Cardiac muscle cell (in vitro differentiated cells and primary cell): ENCODE measurements at regions not wholly inside any gene's neighbourhood (a gene's known extent, or its start where the extent isn't known, plus 50 kb on each side); places are given as distances from the start of the nearest gene placed in this dataset.
A peak's percentile ranks its signal among the peaks of the same experiment; 100 is the strongest.

ENCODE experiments used
- DNase-seq, 2 donors: peaks; one replicate each; pipeline versions ENCODE4 v3.0.0 to v3.0.0-alpha.2; 2010 to 2017; ENCODE audit warnings: low read depth in 1 of 2, low spot score in 1 of 2
- H3K27ac ChIP-seq: fragments of 200-600 bp; sonication (generic); 2 replicates; pipeline ENCODE4 v1.5.1; 2016
- H3K27me3 ChIP-seq: fragments of 200-600 bp; sonication (generic); 2 replicates; pipeline ENCODE4 v1.6.0; 2016; ENCODE audit warnings: control low read depth
- H3K36me3 ChIP-seq: fragments of 200-600 bp; sonication (generic); 2 replicates; pipeline ENCODE4 v1.5.1; 2016; ENCODE audit warnings: control low read depth
- H3K4me1 ChIP-seq: fragments of 200-600 bp; sonication (generic); 2 replicates; pipeline ENCODE4 v1.8.1; 2017; ENCODE audit warnings: low read depth, mild to moderate bottlenecking, mixed run types
- H3K4me3 ChIP-seq: fragments of 200-600 bp; sonication (generic); 2 replicates; pipeline ENCODE4 v1.5.1; 2016; ENCODE audit warnings: mild to moderate bottlenecking
- H3K9me3 ChIP-seq: fragments of 200-600 bp; sonication (generic); 2 replicates; pipeline ENCODE4 v1.5.1; 2017; ENCODE audit warnings: low read depth, mild to moderate bottlenecking, control low read depth
- TF ChIP-seq, protein P1 (sequence below): IDR thresholded peaks from 2 replicates; pipeline ENCODE4 v1.5.1; 2012; ENCODE audit warnings: low read depth, mild to moderate bottlenecking, low read length

DNA sequence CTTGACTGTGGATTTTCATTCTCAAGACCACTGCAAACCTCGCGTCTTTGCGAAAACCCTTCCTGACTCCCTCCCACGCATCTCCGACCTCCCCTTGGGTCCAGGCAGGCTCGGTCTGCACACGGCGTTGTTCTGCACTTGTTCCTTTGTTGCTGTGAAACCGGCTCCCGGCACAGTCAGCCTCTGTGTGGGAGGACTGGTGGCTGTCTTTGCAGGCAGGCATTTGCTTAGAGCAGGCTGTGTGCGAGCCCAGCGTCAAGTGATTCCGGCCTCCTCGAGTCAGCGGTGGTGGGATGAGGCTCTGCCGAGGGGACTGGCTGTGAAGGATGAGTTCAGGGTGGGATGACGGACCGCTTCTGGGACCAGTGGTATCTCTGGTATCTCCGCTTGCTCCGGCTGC lies 102.6 kb upstream of the ROPN1 start:
- H3K27me3 ChIP-seq, result peaks cover 40% of the 10 kb centered on the region
- no peaks in the 10 kb centered on the region for H3K36me3 ChIP-seq
- H3K4me3 ChIP-seq, result no peak overlapping the region
- H3K27ac ChIP-seq, result no peak overlapping the region
- no peaks in the 10 kb centered on the region for H3K9me3 ChIP-seq
- TF ChIP-seq, protein P1, sequence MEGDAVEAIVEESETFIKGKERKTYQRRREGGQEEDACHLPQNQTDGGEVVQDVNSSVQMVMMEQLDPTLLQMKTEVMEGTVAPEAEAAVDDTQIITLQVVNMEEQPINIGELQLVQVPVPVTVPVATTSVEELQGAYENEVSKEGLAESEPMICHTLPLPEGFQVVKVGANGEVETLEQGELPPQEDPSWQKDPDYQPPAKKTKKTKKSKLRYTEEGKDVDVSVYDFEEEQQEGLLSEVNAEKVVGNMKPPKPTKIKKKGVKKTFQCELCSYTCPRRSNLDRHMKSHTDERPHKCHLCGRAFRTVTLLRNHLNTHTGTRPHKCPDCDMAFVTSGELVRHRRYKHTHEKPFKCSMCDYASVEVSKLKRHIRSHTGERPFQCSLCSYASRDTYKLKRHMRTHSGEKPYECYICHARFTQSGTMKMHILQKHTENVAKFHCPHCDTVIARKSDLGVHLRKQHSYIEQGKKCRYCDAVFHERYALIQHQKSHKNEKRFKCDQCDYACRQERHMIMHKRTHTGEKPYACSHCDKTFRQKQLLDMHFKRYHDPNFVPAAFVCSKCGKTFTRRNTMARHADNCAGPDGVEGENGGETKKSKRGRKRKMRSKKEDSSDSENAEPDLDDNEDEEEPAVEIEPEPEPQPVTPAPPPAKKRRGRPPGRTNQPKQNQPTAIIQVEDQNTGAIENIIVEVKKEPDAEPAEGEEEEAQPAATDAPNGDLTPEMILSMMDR, result no peak
- DNase-seq, result peak in 1 of 2 donors; percentile 4
- no peaks in the 10 kb centered on the region for H3K4me1 ChIP-seq

DNA sequence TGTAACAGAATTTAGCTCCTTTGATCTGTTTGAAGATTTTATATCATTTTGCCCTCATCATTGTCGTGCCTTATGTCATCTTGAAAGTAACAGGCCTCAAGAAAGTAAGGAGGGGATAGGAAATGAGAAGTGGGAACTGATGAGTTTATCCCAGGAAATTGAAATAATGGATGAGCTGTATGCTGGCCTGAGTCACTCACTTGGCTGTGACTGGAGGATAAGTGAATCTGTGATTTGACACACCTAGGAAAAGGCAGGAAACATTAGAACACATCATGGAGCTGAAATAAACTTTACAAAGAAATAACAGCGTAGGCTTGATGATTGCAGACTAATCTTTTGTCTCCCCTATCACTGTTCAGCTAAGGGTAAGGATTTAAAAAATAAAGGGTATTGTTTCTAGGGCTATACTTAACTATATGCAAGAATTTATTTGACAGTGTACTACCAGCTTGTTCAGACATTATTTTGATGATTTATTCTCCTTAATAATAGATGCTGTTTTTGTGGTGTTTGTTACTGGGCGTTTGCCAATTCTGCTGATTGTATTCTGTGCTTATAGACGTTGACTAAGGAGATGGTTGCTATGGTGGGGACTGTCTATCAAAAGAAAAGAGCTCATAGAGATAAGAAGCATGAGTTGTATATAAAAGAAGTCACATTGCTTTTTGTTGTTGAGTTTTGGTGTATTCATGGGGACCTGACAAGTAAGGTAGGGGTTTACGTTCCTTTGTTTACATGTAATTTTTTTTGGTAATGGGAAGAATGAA lies 105.6 kb upstream of the ROPN1 start:
- Histone ChIP-seq H3K36me3 (no peaks in the 10 kb centered on the region), H3K27me3 (peaks cover 57% of the 10 kb centered on the region), H3K9me3 (no peaks in the 10 kb centered on the region), H3K4me3 (no peak overlapping the region), H3K4me1 (no peaks in the 10 kb centered on the region), H3K27ac (no peak overlapping the region)
- DNase-seq, result no peak
- TF ChIP-seq, protein P1, result no peak

DNA sequence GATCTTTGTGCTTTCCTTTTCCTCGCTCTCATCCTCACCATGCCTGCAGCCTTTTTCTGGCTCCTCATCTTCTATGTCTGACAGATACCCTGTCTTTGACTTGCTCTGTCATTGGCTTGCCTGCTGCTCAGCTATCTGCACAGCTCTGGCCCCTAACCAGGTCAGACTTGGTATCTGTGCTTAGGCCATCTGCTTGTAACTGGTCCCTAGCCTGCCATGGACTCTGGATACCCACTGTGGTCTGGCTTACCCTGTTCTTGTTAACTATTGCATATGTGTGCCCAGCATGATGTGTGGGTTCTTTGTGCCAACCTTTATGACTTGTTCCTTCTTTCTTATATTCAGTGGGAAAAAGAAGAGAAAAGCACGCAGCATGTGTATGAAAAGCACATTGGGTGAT lies 109.7 kb upstream of the ROPN1 start:
- Histone ChIP-seq H3K36me3 (no peaks in the 10 kb centered on the region), H3K9me3 (no peaks in the 10 kb centered on the region), H3K27ac (no peak overlapping the region), H3K4me1 (no peaks in the 10 kb centered on the region), H3K4me3 (no peak overlapping the region), H3K27me3 (peaks cover 60% of the 10 kb centered on the region)
- TF ChIP-seq, protein P1, result no peak
- no peak for DNase-seq

DNA sequence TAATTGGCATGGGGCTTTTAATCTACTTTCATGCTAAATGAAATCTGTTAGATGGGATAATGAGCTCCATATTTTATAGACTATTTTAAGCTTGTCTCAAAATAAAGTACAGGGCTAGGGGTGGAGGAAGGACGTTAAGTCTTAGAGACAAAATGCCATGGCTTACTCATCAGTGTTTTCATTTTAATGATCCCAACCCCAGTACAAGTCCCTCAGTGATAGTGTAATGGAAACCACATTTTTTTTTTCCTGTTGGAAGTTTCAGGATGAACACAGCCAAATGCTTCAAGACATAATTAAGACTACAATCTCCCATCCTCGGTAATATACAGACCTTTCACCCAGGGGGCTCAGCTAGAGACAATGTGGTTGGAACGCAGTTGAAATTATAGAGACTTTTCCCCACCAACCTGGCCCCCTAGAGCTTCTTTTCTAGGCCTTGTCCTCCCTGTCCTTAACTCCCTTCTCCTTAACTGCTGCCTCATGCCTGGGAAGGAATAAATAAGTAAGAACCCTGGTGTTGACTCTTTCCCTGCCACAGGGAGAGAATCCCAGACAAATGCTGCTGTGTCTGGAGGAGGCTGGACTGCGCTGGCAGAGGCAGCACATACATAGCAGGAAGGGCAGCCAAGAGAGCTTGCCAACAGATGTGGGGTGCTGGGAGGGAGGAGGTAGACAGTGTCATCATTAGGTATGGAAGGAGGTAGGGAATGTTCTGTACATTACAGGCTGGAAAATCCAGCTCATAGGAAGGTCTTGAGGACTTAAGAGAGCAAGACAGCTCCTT lies 115.4 kb upstream of the ROPN1 start:
- no peak for DNase-seq
- H3K27ac ChIP-seq, result no peak overlapping the region
- H3K4me1 ChIP-seq, result no peaks in the 10 kb centered on the region
- TF ChIP-seq, protein P1, result no peak
- H3K27me3 ChIP-seq, result peaks cover 36% of the 10 kb centered on the region
- no peaks in the 10 kb centered on the region for H3K36me3 ChIP-seq
- H3K9me3 ChIP-seq, result no peaks in the 10 kb centered on the region
- no peak overlapping the region for H3K4me3 ChIP-seq

DNA sequence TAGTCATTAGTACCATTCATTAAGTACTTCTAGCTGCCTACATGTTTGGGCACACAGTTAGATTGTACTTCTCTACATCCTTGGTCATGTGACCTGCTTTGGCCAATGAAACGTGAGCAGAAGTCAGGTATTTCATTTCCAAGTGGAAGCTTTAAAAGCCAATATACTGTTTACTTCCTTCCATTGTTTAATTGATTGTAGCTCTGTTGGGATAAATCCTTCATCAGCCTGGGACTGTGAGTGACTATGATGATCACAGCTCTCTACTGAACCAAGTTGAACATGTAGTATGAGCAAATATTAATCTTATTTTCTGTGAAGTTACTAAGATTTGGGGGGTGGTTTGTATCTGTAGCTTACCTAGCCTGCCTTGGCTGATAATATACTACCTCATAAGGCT lies 116.5 kb upstream of the ROPN1 start:
- Histone ChIP-seq H3K4me1 (no peaks in the 10 kb centered on the region), H3K9me3 (no peaks in the 10 kb centered on the region), H3K4me3 (no peak overlapping the region), H3K36me3 (no peaks in the 10 kb centered on the region), H3K27me3 (peaks cover 46% of the 10 kb centered on the region), H3K27ac (no peak overlapping the region)
- no peak for DNase-seq
- TF ChIP-seq, protein P1, result no peak
